Panc1 (cell line): ENCODE measurements at regions not wholly inside any gene's neighbourhood (a gene's known extent, or its start where the extent isn't known, plus 50 kb on each side); places are given as distances from the start of the nearest gene placed in this dataset.

Experiments used
- ATAC-seq: fragments of 200-7000 bp; cut with Tn5 transposase; 2 replicates; pipeline ENCODE4 v1.9.1; 2020; ENCODE audit warnings: mild to moderate bottlenecking, moderate library complexity
- BruUV-seq: library from RNA; stranded (reverse); fragments of 400-500 nt; replicated peaks from 2 replicates; lab custom pipeline; 2021; lab: Mats Ljungman, UMichigan
- CTCF ChIA-PET: fragments of 300-600 bp; sonication (Branson Sonifier 250); formaldehyde crosslinking; loops from one replicate; lab custom pipeline; 2022; ENCODE audit warnings: antibody characterized with exemption; lab: Charles Lee
- POLR2A ChIA-PET: fragments of 300-600 bp; sonication (Branson Sonifier 250); formaldehyde crosslinking; loops from one replicate; lab custom pipeline; 2022; ENCODE audit warnings: antibody characterized with exemption; lab: Charles Lee
- DNase-seq: peaks from one replicate; pipeline ENCODE4 v3.0.0-alpha.2; 2010; ENCODE audit warnings: low read depth, low spot score
- H3K27ac ChIP-seq: 2 replicates; pipeline ENCODE4 v1.5.1; 2011; ENCODE audit warnings: mild to moderate bottlenecking, low read length, inconsistent platforms
- H3K27me3 ChIP-seq: fragments of 200-500 bp; sonication (Bioruptor generic); 2 replicates; pipeline ENCODE4 v1.6.0; 2014; ENCODE audit warnings: low read length, inconsistent platforms; ENCODE audit not compliant: control insufficient read depth, insufficient read depth
- H3K36me3 ChIP-seq: fragments of 200-500 bp; sonication (Bioruptor generic); 2 replicates; pipeline ENCODE4 v1.5.1; 2014; ENCODE audit warnings: inconsistent platforms, mild to moderate bottlenecking, low read length, moderate library complexity; ENCODE audit not compliant: control insufficient read depth, insufficient read depth
- H3K4me1 ChIP-seq: 2 replicates; pipeline ENCODE4 v1.5.1; 2011; ENCODE audit warnings: inconsistent platforms, mild to moderate bottlenecking, low read length, moderate library complexity; ENCODE audit not compliant: control insufficient read depth, insufficient read depth
- H3K4me3 ChIP-seq, 2 experiments: 2 replicates each; pipeline ENCODE4 v1.5.1; 2011 to 2012; ENCODE audit warnings: low read depth in 2 of 2, low read length in 2 of 2, mild to moderate bottlenecking in 2 of 2, inconsistent platforms in 1 of 2, moderate library complexity in 1 of 2
- H3K9me3 ChIP-seq: fragments of 200-500 bp; sonication (Bioruptor generic); 2 replicates; pipeline ENCODE4 v1.5.1; 2014; ENCODE audit warnings: low read depth, mild to moderate bottlenecking, inconsistent platforms, low read length, moderate library complexity; ENCODE audit not compliant: control insufficient read depth, insufficient read depth
- POLR2AphosphoS5 ChIP-seq: IDR thresholded peaks from 2 replicates; pipeline ENCODE4 v1.6.1; 2012; ENCODE audit warnings: mild to moderate bottlenecking, low read depth, low read length, moderate library complexity
- SIN3A ChIP-seq: IDR thresholded peaks from 2 replicates; pipeline ENCODE4 v1.6.1; 2012; ENCODE audit warnings: low read depth, mild to moderate bottlenecking, low read length, moderate library complexity, borderline replicate concordance; ENCODE audit not compliant: insufficient read depth
- TCF7L2 ChIP-seq: IDR thresholded peaks from 2 replicates; pipeline ENCODE4 v1.6.1; 2011; ENCODE audit warnings: mild to moderate bottlenecking, low read depth, low read length, inconsistent platforms
- in situ Hi-C: cut with HindIII; loops from 2 replicates; pipeline ENCODE4 v1.10.0; 2016; ENCODE audit warnings: low sequenced_read_pairs, low pct_unique_long_range_greater_than_20kb
- intact Hi-C: fragments of 100-400 bp; cut with micrococcal nuclease; formaldehyde crosslinking; loops from one replicate; pipeline ENCODE4 v1.10.0; 2022; ENCODE audit not compliant: unreplicated experiment
- TF ChIP-seq, protein P1 (sequence below): fragments of 450-650 bp; IDR thresholded peaks from 2 replicates; pipeline ENCODE4 v1.5.1; 2017; ENCODE audit warnings: mild to moderate bottlenecking
- TF ChIP-seq, protein P2 (sequence below), 2 experiments: IDR thresholded peaks; 2 replicates each; pipeline ENCODE4 v1.6.1; 2011 to 2012; ENCODE audit warnings: low read depth in 2 of 2, control low read depth in 1 of 2, low read length in 1 of 2, mild to moderate bottlenecking in 1 of 2, moderate library complexity in 1 of 2; ENCODE audit not compliant: insufficient read depth in 1 of 2

DNA sequence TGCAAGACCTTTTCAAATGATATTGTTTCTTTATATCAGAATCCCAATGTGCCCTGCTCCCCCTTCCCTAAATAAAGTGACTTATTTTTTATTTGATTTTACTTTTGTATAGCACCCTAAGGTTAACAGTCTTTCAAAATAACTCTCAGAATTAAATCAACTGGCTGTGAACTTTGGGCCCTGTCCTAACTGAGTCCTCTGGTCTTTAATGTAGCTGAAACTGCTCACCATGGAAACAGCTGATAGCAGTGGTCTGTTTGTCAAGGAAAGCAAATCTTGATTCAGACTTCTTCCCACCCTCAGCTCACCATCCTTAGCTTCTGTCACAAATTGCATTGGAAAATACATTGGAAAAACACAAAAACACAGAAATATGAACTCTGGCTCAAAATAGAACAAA is 105.2 kb upstream of the PRPS1L1 start:
- intact Hi-C loops = no loop called here
- H3K36me3 ChIP-seq = no peaks in the 10 kb centered on the region
- H3K9me3 ChIP-seq = no peaks in the 10 kb centered on the region
- H3K27me3 ChIP-seq = peaks cover 6% of the 10 kb centered on the region
- TF ChIP-seq SIN3A (no peak), POLR2AphosphoS5 (no peak), TCF7L2 (no peak)
- TF ChIP-seq, protein P1, sequence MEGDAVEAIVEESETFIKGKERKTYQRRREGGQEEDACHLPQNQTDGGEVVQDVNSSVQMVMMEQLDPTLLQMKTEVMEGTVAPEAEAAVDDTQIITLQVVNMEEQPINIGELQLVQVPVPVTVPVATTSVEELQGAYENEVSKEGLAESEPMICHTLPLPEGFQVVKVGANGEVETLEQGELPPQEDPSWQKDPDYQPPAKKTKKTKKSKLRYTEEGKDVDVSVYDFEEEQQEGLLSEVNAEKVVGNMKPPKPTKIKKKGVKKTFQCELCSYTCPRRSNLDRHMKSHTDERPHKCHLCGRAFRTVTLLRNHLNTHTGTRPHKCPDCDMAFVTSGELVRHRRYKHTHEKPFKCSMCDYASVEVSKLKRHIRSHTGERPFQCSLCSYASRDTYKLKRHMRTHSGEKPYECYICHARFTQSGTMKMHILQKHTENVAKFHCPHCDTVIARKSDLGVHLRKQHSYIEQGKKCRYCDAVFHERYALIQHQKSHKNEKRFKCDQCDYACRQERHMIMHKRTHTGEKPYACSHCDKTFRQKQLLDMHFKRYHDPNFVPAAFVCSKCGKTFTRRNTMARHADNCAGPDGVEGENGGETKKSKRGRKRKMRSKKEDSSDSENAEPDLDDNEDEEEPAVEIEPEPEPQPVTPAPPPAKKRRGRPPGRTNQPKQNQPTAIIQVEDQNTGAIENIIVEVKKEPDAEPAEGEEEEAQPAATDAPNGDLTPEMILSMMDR = no peak
- TF ChIP-seq, protein P2, sequence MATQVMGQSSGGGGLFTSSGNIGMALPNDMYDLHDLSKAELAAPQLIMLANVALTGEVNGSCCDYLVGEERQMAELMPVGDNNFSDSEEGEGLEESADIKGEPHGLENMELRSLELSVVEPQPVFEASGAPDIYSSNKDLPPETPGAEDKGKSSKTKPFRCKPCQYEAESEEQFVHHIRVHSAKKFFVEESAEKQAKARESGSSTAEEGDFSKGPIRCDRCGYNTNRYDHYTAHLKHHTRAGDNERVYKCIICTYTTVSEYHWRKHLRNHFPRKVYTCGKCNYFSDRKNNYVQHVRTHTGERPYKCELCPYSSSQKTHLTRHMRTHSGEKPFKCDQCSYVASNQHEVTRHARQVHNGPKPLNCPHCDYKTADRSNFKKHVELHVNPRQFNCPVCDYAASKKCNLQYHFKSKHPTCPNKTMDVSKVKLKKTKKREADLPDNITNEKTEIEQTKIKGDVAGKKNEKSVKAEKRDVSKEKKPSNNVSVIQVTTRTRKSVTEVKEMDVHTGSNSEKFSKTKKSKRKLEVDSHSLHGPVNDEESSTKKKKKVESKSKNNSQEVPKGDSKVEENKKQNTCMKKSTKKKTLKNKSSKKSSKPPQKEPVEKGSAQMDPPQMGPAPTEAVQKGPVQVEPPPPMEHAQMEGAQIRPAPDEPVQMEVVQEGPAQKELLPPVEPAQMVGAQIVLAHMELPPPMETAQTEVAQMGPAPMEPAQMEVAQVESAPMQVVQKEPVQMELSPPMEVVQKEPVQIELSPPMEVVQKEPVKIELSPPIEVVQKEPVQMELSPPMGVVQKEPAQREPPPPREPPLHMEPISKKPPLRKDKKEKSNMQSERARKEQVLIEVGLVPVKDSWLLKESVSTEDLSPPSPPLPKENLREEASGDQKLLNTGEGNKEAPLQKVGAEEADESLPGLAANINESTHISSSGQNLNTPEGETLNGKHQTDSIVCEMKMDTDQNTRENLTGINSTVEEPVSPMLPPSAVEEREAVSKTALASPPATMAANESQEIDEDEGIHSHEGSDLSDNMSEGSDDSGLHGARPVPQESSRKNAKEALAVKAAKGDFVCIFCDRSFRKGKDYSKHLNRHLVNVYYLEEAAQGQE (IDR thresholded peaks at IDR 0.05; ENCODE audit: insufficient read depth in 1 of 2, low read depth in 2 of 2, low read length in 1 of 2) = no peak
- no peak overlapping the region for H3K27ac ChIP-seq
- in situ Hi-C loops = no loop called here
- POLR2A ChIA-PET = no interaction called here
- no TSS peak for BruUV-seq
- ATAC-seq = no peak
- no peak overlapping the region for H3K4me3 ChIP-seq
- CTCF ChIA-PET = no interaction called here
- no peak for DNase-seq
- H3K4me1 ChIP-seq = no peaks in the 10 kb centered on the region

DNA sequence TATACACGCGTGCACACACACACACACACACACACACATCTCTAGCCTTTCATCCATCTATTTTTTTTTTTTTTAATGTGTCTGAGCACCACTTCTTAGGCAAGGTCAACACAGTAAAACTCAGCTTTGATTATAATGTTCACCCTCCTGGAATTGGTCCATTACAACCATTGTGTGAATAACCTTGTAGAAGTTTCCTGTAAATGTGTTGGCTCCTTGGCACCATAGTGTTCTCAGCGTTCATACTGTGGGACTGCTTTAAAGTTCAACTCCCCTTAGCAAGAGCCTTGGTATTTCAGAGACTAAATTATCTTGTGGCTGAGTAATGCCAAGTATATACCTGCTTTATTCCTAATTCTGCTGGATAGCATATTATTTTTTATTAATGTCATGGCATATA is 106.3 kb upstream of the PRPS1L1 start:
- ATAC-seq (no peak), DNase-seq (no peak)
- ChIA-PET POLR2A (no interaction called here), CTCF (no interaction called here)
- H3K27ac ChIP-seq = no peak overlapping the region
- H3K36me3 ChIP-seq = no peaks in the 10 kb centered on the region
- TF ChIP-seq, protein P2 (IDR thresholded peaks at IDR 0.05; ENCODE audit: insufficient read depth in 1 of 2, low read depth in 2 of 2, low read length in 1 of 2) = no peak
- TF ChIP-seq, protein P1 = no peak
- TF ChIP-seq TCF7L2 = no peak
- no peak for TF ChIP-seq SIN3A
- TF ChIP-seq POLR2AphosphoS5 = no peak
- H3K4me1 ChIP-seq = no peaks in the 10 kb centered on the region
- intact Hi-C loops (no loop called here), in situ Hi-C loops (no loop called here)
- H3K27me3 ChIP-seq = peaks cover 6% of the 10 kb centered on the region
- no peak overlapping the region for H3K4me3 ChIP-seq
- H3K9me3 ChIP-seq = no peaks in the 10 kb centered on the region
- no TSS peak for BruUV-seq
